Sigmoid colon (tissue), 6 donors: ENCODE measurements at regions not wholly inside any gene's neighbourhood (a gene's known extent, or its start where the extent isn't known, plus 50 kb on each side); places are given as distances from the start of the nearest gene placed in this dataset.
"Not testable (repeated sequence)": the region's sequence is repeated elsewhere in the genome, so short reads cannot be mapped to it uniquely, and the experiment has no call there.

ENCODE experiments used
- DNase-seq: peaks from one replicate; pipeline ENCODE4 v3.0.0-alpha.2; 2019
- H3K27ac ChIP-seq, 4 donors: fragments of 200-600 bp; sonication (generic); one replicate each; pipeline ENCODE4 v1.5.1; 2016 to 2019; ENCODE audit warnings: mild to moderate bottlenecking in 1 of 4
- H3K27me3 ChIP-seq, 3 donors: fragments of 200-600 bp; sonication (generic); one replicate each; pipeline ENCODE4 v1.5.1; 2019; ENCODE audit warnings: mild to moderate bottlenecking in 1 of 3
- H3K36me3 ChIP-seq, 4 donors: fragments of 200-600 bp; sonication (generic); one replicate each; pipeline ENCODE4 v1.5.1; 2016 to 2019
- H3K4me1 ChIP-seq, 4 donors: fragments of 200-600 bp; sonication (generic); one replicate each; pipeline ENCODE4 v1.5.1; 2017 to 2019
- H3K4me3 ChIP-seq, 4 donors: fragments of 200-600 bp; sonication (generic); one replicate each; pipeline ENCODE4 v1.5.1; 2017 to 2019; ENCODE audit warnings: mild to moderate bottlenecking in 2 of 4, moderate library complexity in 1 of 4
- H3K9me3 ChIP-seq, 4 donors: fragments of 200-600 bp in 3 of 4; sonication (generic) in 3 of 4; one replicate each; pipeline versions ENCODE4 v1.5.1 to v1.6.1; 2013 to 2019
- CTCF ChIP-seq, 4 experiments: fragments of 450-650 bp in 3 of 4; fragments of 200-600 bp in 1 of 4; IDR thresholded peaks; one replicate each; pipeline ENCODE4 v1.5.1; 2016 to 2019; ENCODE audit warnings: antibody characterized with exemption in 4 of 4, mild to moderate bottlenecking in 3 of 4, moderate library complexity in 2 of 4
- EP300 ChIP-seq, 4 donors: sonication (generic); formaldehyde crosslinking; IDR thresholded peaks; one replicate each; pipeline ENCODE4 v1.6.1; 2017; ENCODE audit warnings: antibody characterized with exemption in 4 of 4
- POLR2A ChIP-seq, 2 donors: fragments of 450-650 bp; IDR thresholded peaks; one replicate each; pipeline ENCODE4 v1.6.1; 2016; ENCODE audit warnings: antibody characterized with exemption in 2 of 2, mild to moderate bottlenecking in 2 of 2, moderate library complexity in 2 of 2
- POLR2AphosphoS5 ChIP-seq, 4 donors: sonication (generic); formaldehyde crosslinking; IDR thresholded peaks; one replicate each; pipeline ENCODE4 v1.6.1; 2017; ENCODE audit warnings: antibody characterized with exemption in 4 of 4
- WGBS, 2 donors: extraction: QIAGEN DNeasy Blood & Tissue Kit; methylation state at CpG; one replicate each; pipeline ENCODE4 v1.1.7; 2013; 5-methylcytosine and 5-hydroxymethylcytosine counted together
- intact Hi-C: fragments of 100-400 bp; cut with DNase I; formaldehyde crosslinking; loops from one replicate; pipeline ENCODE4 v1.15.1; 2023
- donor health status: healthy with polysubstance abuse.
- donor health status: healthy.

GRCh38 chr1:24268555-24268954 is 50.6 kb upstream of the GRHL3 start:
- H3K36me3 ChIP-seq, intact Hi-C loops, H3K27ac ChIP-seq, H3K27me3 ChIP-seq, H3K4me3 ChIP-seq, H3K4me1 ChIP-seq, H3K9me3 ChIP-seq: not testable (repeated sequence)
- WGBS, 2 donors, result 90 to 100% methylated on average over 1 of the region's 1 CpG
- DNase-seq, result peak; percentile 2

- H3K27ac ChIP-seq, result no peak overlapping the region
- WGBS, 2 donors, result 10 to 43% methylated on average over 3 of the region's 3 CpGs
- TF ChIP-seq CTCF (IDR thresholded peaks at IDR 0.05) (no peak), EP300 (IDR thresholded peaks at IDR 0.05) (no peak), POLR2AphosphoS5 (IDR thresholded peaks at IDR 0.05) (no peak), POLR2A (IDR thresholded peaks at IDR 0.05) (no peak)
- H3K36me3 ChIP-seq, result no peaks in the 10 kb centered on the region
- H3K4me1 ChIP-seq, result no peaks in the 10 kb centered on the region
- H3K4me3 ChIP-seq, result no peak overlapping the region
- no peaks in the 10 kb centered on the region for H3K9me3 ChIP-seq
- H3K27me3 ChIP-seq, result no peaks in the 10 kb centered on the region
- intact Hi-C loops, result no loop called here
- no peak for DNase-seq
These were observed 52.2 kb upstream of the GRHL3 start for GRCh38 chr1:24266998-24267397.

GRCh38 chr1:24266398-24266941 is 52.7 kb upstream of the GRHL3 start:
- no peak overlapping the region for H3K27ac ChIP-seq
- no peaks in the 10 kb centered on the region for H3K36me3 ChIP-seq
- H3K9me3 ChIP-seq, result no peaks in the 10 kb centered on the region
- intact Hi-C loops, result no loop called here
- no peaks in the 10 kb centered on the region for H3K27me3 ChIP-seq
- WGBS, 2 donors, result 46 to 58% methylated on average over 9 of the region's 9 CpGs
- no peak overlapping the region for H3K4me3 ChIP-seq
- no peaks in the 10 kb centered on the region for H3K4me1 ChIP-seq
- TF ChIP-seq POLR2A (IDR thresholded peaks at IDR 0.05) (no peak), POLR2AphosphoS5 (IDR thresholded peaks at IDR 0.05) (no peak), CTCF (IDR thresholded peaks at IDR 0.05) (no peak), EP300 (IDR thresholded peaks at IDR 0.05) (no peak)
- DNase-seq, result no peak

- Histone ChIP-seq H3K27ac (no peak overlapping the region), H3K9me3 (no peaks in the 10 kb centered on the region), H3K4me3 (no peak overlapping the region), H3K4me1 (no peaks in the 10 kb centered on the region), H3K36me3 (no peaks in the 10 kb centered on the region), H3K27me3 (no peaks in the 10 kb centered on the region)
- intact Hi-C loops, result no loop called here
- WGBS, 2 donors, result 77 to 84% methylated on average over 1 of the region's 1 CpG
- DNase-seq, result no peak
- no peak for TF ChIP-seq CTCF (IDR thresholded peaks at IDR 0.05)
- TF ChIP-seq POLR2A (IDR thresholded peaks at IDR 0.05), result no peak
- no peak for TF ChIP-seq EP300 (IDR thresholded peaks at IDR 0.05)
- no peak for TF ChIP-seq POLR2AphosphoS5 (IDR thresholded peaks at IDR 0.05)
These were observed 55.4 kb upstream of the GRHL3 start for GRCh38 chr1:24263746-24264145.

GRCh38 chr1:24263211-24263610 is 55.9 kb upstream of the GRHL3 start:
- Histone ChIP-seq H3K27ac (no peak overlapping the region), H3K36me3 (no peaks in the 10 kb centered on the region), H3K27me3 (no peaks in the 10 kb centered on the region), H3K9me3 (no peaks in the 10 kb centered on the region), H3K4me1 (no peaks in the 10 kb centered on the region), H3K4me3 (no peak overlapping the region)
- TF ChIP-seq POLR2A (IDR thresholded peaks at IDR 0.05) (no peak), POLR2AphosphoS5 (IDR thresholded peaks at IDR 0.05) (no peak), EP300 (IDR thresholded peaks at IDR 0.05) (no peak), CTCF (IDR thresholded peaks at IDR 0.05) (no peak)
- WGBS, 2 donors, result 72 to 79% methylated on average over 4 of the region's 4 CpGs
- intact Hi-C loops, result no loop called here
- no peak for DNase-seq
